ENCODE measurements at regions not wholly inside any gene's neighbourhood (a gene's known extent, or its start where the extent isn't known, plus 50 kb on each side); places are given as distances from the start of the nearest gene placed in this dataset.

DNA sequence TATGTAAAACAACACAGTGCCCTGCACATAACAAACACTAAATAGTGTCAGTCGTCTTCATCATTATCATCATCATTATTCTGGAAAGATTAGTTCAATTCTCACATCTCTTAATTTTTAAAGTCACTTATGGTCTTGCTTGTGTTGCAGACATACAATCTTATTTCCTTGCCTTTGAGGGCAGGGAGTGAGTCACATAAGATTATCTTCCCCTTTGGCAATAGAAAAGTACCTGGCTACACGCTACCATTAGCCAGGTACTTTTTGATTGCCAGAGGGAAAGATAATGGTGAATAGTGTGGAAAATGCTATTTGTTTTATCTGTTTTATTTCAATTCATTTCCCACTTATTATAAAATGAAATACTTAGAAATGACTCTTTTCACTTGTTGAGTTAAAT, 76.6 kb upstream of the RMDN2 start:
- TF ChIP-seq CTCF (IDR thresholded peaks at IDR 0.05) (no peak), POLR2A (IDR thresholded peaks at IDR 0.05) (no peak), POLR2AphosphoS5 (IDR thresholded peaks at IDR 0.05; ENCODE audit: insufficient read depth in 1 of 2, low read depth in 1 of 2) (no peak)

Data from vagina (tissue), 2 donors.